ENCODE measurements at regions not wholly inside any gene's neighbourhood (a gene's known extent, or its start where the extent isn't known, plus 50 kb on each side); places are given as distances from the start of the nearest gene placed in this dataset.

DNA sequence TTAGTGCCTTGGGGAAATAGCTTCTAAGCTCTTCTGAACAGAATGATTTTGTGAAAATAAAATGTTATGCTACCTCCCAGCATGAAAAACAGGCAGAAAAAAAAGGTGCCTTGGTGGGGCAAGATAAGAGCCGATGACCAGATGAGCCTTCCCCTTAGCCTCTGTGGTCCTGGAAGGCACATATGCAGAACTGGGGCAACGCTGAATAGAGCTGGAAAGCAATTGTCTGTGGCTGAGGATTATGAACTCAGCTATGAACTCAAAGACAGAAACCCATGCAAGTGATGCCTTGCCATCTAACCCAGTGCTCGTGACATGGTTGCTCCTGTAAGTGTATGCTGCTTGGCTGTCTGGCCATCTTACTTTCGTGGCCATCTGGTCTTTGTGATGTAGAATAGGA, 128.5 kb upstream of the FRMD6 start:
- H3K4me1 ChIP-seq (ENCODE audit: control insufficient read depth, insufficient read depth, low read length, poor library complexity, severe bottlenecking), result no peaks in the 10 kb centered on the region

DNA sequence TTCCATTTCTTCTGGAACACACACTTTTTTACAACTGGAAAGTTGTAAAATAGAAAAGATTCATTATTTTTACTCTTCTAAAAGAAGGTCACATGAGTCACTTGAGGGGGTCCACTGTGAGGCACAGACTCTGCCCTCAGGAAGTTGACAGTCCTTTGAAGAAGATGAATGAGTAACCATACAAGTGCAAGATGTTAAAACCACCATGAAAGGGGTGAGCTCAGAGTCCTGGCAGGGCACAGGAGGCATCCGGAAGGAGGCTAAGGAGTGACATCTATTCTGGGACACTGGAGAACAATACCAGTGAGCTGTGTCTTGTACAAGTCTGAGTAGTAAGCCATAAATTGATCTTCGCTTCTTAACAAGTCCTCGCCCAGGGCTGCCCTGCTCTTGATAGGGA, 126.0 kb upstream of the FRMD6 start:
- H3K4me3 Mint-ChIP-seq, result no peak overlapping the region
- H3K9me3 Mint-ChIP-seq, result peaks cover 0 to 5% (median 1%) of the 10 kb centered on the region in 7 donors

More for the DNA sequence above, 128.5 kb upstream of the FRMD6 start:
- peaks cover 0 to 5% (median 1%) of the 10 kb centered on the region in 7 donors for H3K9me3 Mint-ChIP-seq
- no peaks in the 10 kb centered on the region for H3K36me3 Mint-ChIP-seq
- no peak for DNase-seq
- no peak for ATAC-seq (ENCODE audit: low read depth in 2 of 2)
- no peaks in the 10 kb centered on the region for H3K4me1 Mint-ChIP-seq
- Histone ChIP-seq H3K27ac (ENCODE audit: insufficient read depth, low read length, poor library complexity, severe bottlenecking) (no peak overlapping the region), H3K27me3 (ENCODE audit: control insufficient read depth, insufficient read depth, low read length) (peaks cover 4% of the 10 kb centered on the region), H3K4me3 (ENCODE audit: low read depth, low read length) (no peak overlapping the region), H3K36me3 (ENCODE audit: control insufficient read depth, insufficient read depth, low read length) (no peaks in the 10 kb centered on the region), H3K9me3 (ENCODE audit: control insufficient read depth in 2 of 2, low read length in 2 of 2) (no peaks in the 10 kb centered on the region)
- H3K27ac Mint-ChIP-seq, result peak overlapping the region in 1 of 3 donors; percentile 53
- peaks cover 4% of the 10 kb centered on the region for H3K27me3 Mint-ChIP-seq
- no peak overlapping the region for H3K4me3 Mint-ChIP-seq

DNA sequence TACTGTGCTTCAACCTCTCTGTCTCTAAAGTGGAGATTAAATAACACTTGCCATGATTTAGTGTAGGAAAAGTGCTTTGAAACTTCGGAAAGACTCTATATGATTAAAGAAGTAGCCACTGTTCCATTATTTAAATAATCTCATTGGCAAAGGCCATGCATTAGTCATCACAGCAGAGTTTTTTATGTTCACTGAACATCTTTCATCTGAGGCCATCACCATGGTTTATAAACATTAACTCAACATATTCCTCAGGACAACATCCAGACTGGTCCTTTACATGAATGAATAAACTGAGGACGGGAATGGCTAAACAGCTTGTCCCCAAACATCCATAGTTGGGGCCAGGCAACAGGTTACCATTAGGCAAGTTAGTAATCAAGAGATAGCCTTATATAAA, 124.6 kb upstream of the FRMD6 start:
- H3K9me3 Mint-ChIP-seq, result peaks cover 0 to 5% (median 0%) of the 10 kb centered on the region in 7 donors
- Histone ChIP-seq H3K4me3 (ENCODE audit: low read depth, low read length) (no peak overlapping the region), H3K27ac (ENCODE audit: insufficient read depth, low read length, poor library complexity, severe bottlenecking) (no peak overlapping the region), H3K27me3 (ENCODE audit: control insufficient read depth, insufficient read depth, low read length) (peaks cover 4% of the 10 kb centered on the region), H3K9me3 (ENCODE audit: control insufficient read depth in 2 of 2, low read length in 2 of 2) (no peaks in the 10 kb centered on the region), H3K36me3 (ENCODE audit: control insufficient read depth, insufficient read depth, low read length) (no peaks in the 10 kb centered on the region), H3K4me1 (ENCODE audit: control insufficient read depth, insufficient read depth, low read length, poor library complexity, severe bottlenecking) (no peaks in the 10 kb centered on the region)
- no peak overlapping the region for H3K4me3 Mint-ChIP-seq
- H3K27ac Mint-ChIP-seq, result no peak overlapping the region
- H3K36me3 Mint-ChIP-seq, result no peaks in the 10 kb centered on the region
- H3K27me3 Mint-ChIP-seq, result no peaks in the 10 kb centered on the region
- no peak for DNase-seq
- no peak for ATAC-seq (ENCODE audit: low read depth in 2 of 2)
- no peaks in the 10 kb centered on the region for H3K4me1 Mint-ChIP-seq

More for the DNA sequence above, 126.0 kb upstream of the FRMD6 start:
- Histone ChIP-seq H3K36me3 (ENCODE audit: control insufficient read depth, insufficient read depth, low read length) (no peaks in the 10 kb centered on the region), H3K4me1 (ENCODE audit: control insufficient read depth, insufficient read depth, low read length, poor library complexity, severe bottlenecking) (no peaks in the 10 kb centered on the region), H3K27ac (ENCODE audit: insufficient read depth, low read length, poor library complexity, severe bottlenecking) (no peak overlapping the region), H3K4me3 (ENCODE audit: low read depth, low read length) (no peak overlapping the region), H3K27me3 (ENCODE audit: control insufficient read depth, insufficient read depth, low read length) (peaks cover 4% of the 10 kb centered on the region), H3K9me3 (ENCODE audit: control insufficient read depth in 2 of 2, low read length in 2 of 2) (no peaks in the 10 kb centered on the region)
- no peaks in the 10 kb centered on the region for H3K4me1 Mint-ChIP-seq
- H3K27ac Mint-ChIP-seq, result no peak overlapping the region
- no peak for DNase-seq
- H3K27me3 Mint-ChIP-seq, result no peaks in the 10 kb centered on the region
- no peaks in the 10 kb centered on the region for H3K36me3 Mint-ChIP-seq
- no peak for ATAC-seq (ENCODE audit: low read depth in 2 of 2)

DNA sequence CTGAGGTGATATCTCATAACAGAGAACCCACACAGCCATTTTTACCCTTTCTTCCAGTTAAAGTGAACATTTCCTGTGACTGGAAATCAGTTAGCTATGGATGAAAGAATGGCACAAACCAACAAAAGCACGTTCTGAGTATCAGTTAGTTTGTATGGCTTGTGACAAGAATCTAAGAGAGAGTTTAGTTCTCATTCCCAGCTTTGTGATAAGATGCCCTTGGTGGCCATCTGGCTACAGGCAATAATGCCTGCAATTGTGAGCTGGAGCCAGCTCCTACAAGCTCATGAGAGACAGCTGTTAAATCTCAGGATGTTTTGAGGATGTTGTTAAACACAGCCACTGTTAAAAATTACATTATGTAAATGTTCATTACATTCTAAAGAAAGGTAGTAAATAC, 122.0 kb upstream of the FRMD6 start:
- Mint-ChIP-seq H3K27me3 (peaks cover 5% of the 10 kb centered on the region), H3K27ac (no peak overlapping the region), H3K4me3 (no peak overlapping the region), H3K36me3 (no peaks in the 10 kb centered on the region), H3K4me1 (no peaks in the 10 kb centered on the region), H3K9me3 (peaks cover 0 to 4% (median 0%) of the 10 kb centered on the region in 7 donors)
- DNase-seq, result no peak
- Histone ChIP-seq H3K36me3 (ENCODE audit: control insufficient read depth, insufficient read depth, low read length) (no peaks in the 10 kb centered on the region), H3K27ac (ENCODE audit: insufficient read depth, low read length, poor library complexity, severe bottlenecking) (no peak overlapping the region), H3K4me3 (ENCODE audit: low read depth, low read length) (no peak overlapping the region), H3K27me3 (ENCODE audit: control insufficient read depth, insufficient read depth, low read length) (peaks cover 4% of the 10 kb centered on the region), H3K4me1 (ENCODE audit: control insufficient read depth, insufficient read depth, low read length, poor library complexity, severe bottlenecking) (no peaks in the 10 kb centered on the region), H3K9me3 (ENCODE audit: control insufficient read depth in 2 of 2, low read length in 2 of 2) (no peaks in the 10 kb centered on the region)
- ATAC-seq (ENCODE audit: low read depth in 2 of 2), result no peak

DNA sequence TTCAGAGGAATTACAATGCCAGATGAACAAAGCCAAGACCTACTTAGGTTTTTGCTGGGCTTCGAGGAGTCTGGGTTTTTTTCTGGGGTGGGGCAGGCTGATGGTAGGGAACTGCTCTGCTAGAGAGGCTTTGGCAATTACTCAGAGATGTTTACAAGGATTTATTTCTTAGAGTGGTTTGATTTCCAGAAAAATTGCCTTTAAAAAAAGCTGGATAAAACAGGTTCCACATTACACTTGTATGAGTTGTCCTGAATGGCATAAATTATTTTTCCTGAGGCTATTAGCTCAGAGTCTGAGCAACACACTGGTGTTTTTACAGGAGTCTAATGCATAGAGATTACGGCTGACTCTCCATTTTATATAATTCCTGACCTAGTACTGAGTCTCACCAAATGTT, 118.5 kb upstream of the FRMD6 start:
- no peak for DNase-seq
- H3K27ac ChIP-seq (ENCODE audit: insufficient read depth, low read length, poor library complexity, severe bottlenecking), result no peak overlapping the region
- Mint-ChIP-seq H3K9me3 (peaks cover 0 to 5% (median 0%) of the 10 kb centered on the region in 7 donors), H3K4me1 (no peaks in the 10 kb centered on the region), H3K27ac (no peak overlapping the region), H3K27me3 (peaks cover 9% of the 10 kb centered on the region), H3K4me3 (no peak overlapping the region), H3K36me3 (no peaks in the 10 kb centered on the region)
- ATAC-seq (ENCODE audit: low read depth in 2 of 2), result no peak
- H3K4me1 ChIP-seq (ENCODE audit: control insufficient read depth, insufficient read depth, low read length, poor library complexity, severe bottlenecking), result no peaks in the 10 kb centered on the region
- H3K9me3 ChIP-seq (ENCODE audit: control insufficient read depth in 2 of 2, low read length in 2 of 2), result no peaks in the 10 kb centered on the region
- no peaks in the 10 kb centered on the region for H3K27me3 ChIP-seq (ENCODE audit: control insufficient read depth, insufficient read depth, low read length)
- H3K36me3 ChIP-seq (ENCODE audit: control insufficient read depth, insufficient read depth, low read length), result no peaks in the 10 kb centered on the region
- no peak overlapping the region for H3K4me3 ChIP-seq (ENCODE audit: low read depth, low read length)

DNA sequence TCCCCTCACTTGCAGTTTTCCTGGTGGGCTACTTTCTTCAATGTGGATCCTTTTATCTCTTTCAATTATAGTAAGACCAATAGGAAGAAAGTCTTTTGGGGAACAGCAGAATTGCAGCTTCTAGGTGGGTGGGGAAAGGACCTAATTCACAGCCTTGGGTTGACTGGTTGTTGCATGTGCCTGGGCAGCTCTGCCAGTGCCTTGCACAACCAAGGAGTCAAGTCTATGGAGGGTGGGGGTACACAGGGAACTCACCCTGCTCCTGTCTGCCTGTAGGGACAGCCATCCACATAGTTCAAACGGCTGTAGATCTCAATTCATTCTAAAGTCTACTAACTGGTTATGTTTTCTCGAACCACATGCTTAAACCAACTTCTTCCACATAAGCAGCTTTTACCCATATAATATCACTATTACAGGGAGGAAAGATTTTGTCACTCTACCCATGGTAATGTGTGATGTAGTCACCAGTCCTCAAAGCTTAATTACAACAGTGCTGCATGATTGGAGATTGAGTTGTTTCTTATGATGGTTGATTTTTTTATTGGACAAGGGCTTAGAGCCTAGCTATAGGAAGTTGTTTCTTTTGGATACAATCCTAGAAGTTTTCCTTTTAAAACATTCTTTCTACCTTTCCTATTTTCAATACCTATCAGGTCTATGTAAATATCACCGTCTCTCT, 117.7 kb upstream of the FRMD6 start:
- Histone ChIP-seq H3K4me1 (ENCODE audit: control insufficient read depth, insufficient read depth, low read length, poor library complexity, severe bottlenecking) (no peaks in the 10 kb centered on the region), H3K9me3 (ENCODE audit: control insufficient read depth in 2 of 2, low read length in 2 of 2) (no peaks in the 10 kb centered on the region), H3K27me3 (ENCODE audit: control insufficient read depth, insufficient read depth, low read length) (no peaks in the 10 kb centered on the region), H3K27ac (ENCODE audit: insufficient read depth, low read length, poor library complexity, severe bottlenecking) (no peak overlapping the region), H3K4me3 (ENCODE audit: low read depth, low read length) (no peak overlapping the region), H3K36me3 (ENCODE audit: control insufficient read depth, insufficient read depth, low read length) (no peaks in the 10 kb centered on the region)
- Mint-ChIP-seq H3K4me3 (no peak overlapping the region), H3K36me3 (no peaks in the 10 kb centered on the region), H3K9me3 (peaks cover 0 to 5% (median 0%) of the 10 kb centered on the region in 7 donors), H3K27me3 (peaks cover 13% of the 10 kb centered on the region), H3K4me1 (no peaks in the 10 kb centered on the region), H3K27ac (no peak overlapping the region)
- DNase-seq (no peak), ATAC-seq (ENCODE audit: low read depth in 2 of 2) (no peak)

DNA sequence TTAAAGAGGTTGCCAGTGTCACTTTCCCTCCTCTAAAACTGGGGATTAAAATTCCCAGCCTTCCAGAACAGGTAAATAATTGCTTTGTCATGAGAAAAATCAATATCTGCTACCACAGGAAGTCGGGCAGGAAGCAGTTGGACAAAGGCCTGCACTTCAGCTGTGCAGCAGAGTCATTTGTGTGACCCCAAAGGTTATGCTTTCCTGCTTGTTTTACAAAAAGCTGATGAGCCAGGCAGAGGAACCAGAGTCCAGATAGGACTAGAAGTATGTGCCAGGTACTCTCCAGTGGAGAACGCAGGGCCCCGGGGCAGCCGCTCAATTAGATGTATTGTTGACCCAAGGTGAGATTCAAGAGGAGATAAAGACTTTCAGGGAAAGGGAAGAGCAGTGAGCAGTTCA, 117.1 kb upstream of the FRMD6 start:
- Mint-ChIP-seq H3K4me3 (no peak overlapping the region), H3K36me3 (no peaks in the 10 kb centered on the region), H3K27me3 (peaks cover 18% of the 10 kb centered on the region), H3K9me3 (peaks cover 0 to 5% (median 0%) of the 10 kb centered on the region in 7 donors), H3K4me1 (no peaks in the 10 kb centered on the region), H3K27ac (no peak overlapping the region)
- DNase-seq (no peak), ATAC-seq (ENCODE audit: low read depth in 2 of 2) (no peak)
- Histone ChIP-seq H3K4me3 (ENCODE audit: low read depth, low read length) (no peak overlapping the region), H3K36me3 (ENCODE audit: control insufficient read depth, insufficient read depth, low read length) (no peaks in the 10 kb centered on the region), H3K27me3 (ENCODE audit: control insufficient read depth, insufficient read depth, low read length) (peaks cover 1% of the 10 kb centered on the region), H3K9me3 (ENCODE audit: control insufficient read depth in 2 of 2, low read length in 2 of 2) (no peaks in the 10 kb centered on the region), H3K4me1 (ENCODE audit: control insufficient read depth, insufficient read depth, low read length, poor library complexity, severe bottlenecking) (no peaks in the 10 kb centered on the region), H3K27ac (ENCODE audit: insufficient read depth, low read length, poor library complexity, severe bottlenecking) (no peak overlapping the region)

DNA sequence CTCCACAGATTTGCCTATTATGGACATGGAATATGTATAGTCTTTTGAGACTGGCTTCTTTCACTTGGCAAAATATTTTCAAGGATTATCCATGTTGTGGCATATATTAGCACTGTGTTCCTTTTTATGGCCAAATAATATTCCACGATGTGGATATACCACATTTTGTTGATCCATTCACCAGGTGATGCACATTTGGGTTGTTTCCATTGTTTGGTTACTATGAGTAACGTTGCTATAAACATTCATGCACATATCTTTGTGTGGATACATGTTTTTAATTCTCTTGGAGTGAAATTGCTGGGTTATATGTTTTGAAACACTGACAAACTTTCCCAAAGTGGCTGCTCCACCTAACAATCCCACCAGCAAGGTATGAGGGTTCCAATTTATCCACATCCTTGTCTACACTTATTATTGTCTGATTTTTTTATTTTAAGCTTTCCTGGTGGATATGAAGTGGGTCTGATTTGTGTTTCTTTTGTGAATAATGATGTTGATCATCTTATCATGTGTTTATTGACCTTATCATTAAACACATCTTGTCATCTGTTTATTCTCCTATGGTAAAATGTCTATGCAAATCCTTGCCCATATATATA, 116.2 kb upstream of the FRMD6 start:
- Mint-ChIP-seq H3K9me3 (peaks cover 0 to 5% (median 0%) of the 10 kb centered on the region in 7 donors), H3K27ac (no peak overlapping the region), H3K4me1 (no peaks in the 10 kb centered on the region), H3K36me3 (no peaks in the 10 kb centered on the region), H3K4me3 (no peak overlapping the region), H3K27me3 (peaks cover 18% of the 10 kb centered on the region)
- no peak overlapping the region for H3K27ac ChIP-seq (ENCODE audit: insufficient read depth, low read length, poor library complexity, severe bottlenecking)
- no peaks in the 10 kb centered on the region for H3K9me3 ChIP-seq (ENCODE audit: control insufficient read depth in 2 of 2, low read length in 2 of 2)
- H3K4me3 ChIP-seq (ENCODE audit: low read depth, low read length), result no peak overlapping the region
- no peaks in the 10 kb centered on the region for H3K4me1 ChIP-seq (ENCODE audit: control insufficient read depth, insufficient read depth, low read length, poor library complexity, severe bottlenecking)
- ATAC-seq (ENCODE audit: low read depth in 2 of 2), result no peak
- no peak for DNase-seq
- no peaks in the 10 kb centered on the region for H3K36me3 ChIP-seq (ENCODE audit: control insufficient read depth, insufficient read depth, low read length)
- H3K27me3 ChIP-seq (ENCODE audit: control insufficient read depth, insufficient read depth, low read length), result peaks cover 1% of the 10 kb centered on the region

Data from CD4-positive, CD25-positive, alpha-beta regulatory T cell (primary cell).